ENCODE measurements at regions not wholly inside any gene's neighbourhood (a gene's known extent, or its start where the extent isn't known, plus 50 kb on each side); places are given as distances from the start of the nearest gene placed in this dataset.

- peaks cover 5% of the 10 kb centered on the region for H3K27me3 Mint-ChIP-seq
- CTCF ChIA-PET, result no interaction called here
- 92% methylated on average over 1 of the region's 4 CpGs for WGBS (ENCODE audit: insufficient coverage)
- intact Hi-C loops (cut with micrococcal nuclease), result no loop called here
- no peak overlapping the region for H3K27ac Mint-ChIP-seq
- no peak overlapping the region for H2AFZ ChIP-seq (ENCODE audit: insufficient read depth, low read depth, low read length, poor library complexity, severe bottlenecking)
- no peaks in the 10 kb centered on the region for H3K27me3 ChIP-seq (replicated peaks in 1 of 4; ENCODE audit: control extremely low read depth in 1 of 4, control insufficient read depth in 3 of 4, insufficient read depth in 4 of 4, low read length in 3 of 4)
- no peaks in the 10 kb centered on the region for H4K20me1 ChIP-seq (ENCODE audit: control insufficient read depth, insufficient read depth, low read length, poor library complexity, severe bottlenecking)
- H3K4me1 ChIP-seq (ENCODE audit: control insufficient read depth in 2 of 2, insufficient read depth in 2 of 2, low read length in 2 of 2), result no peaks in the 10 kb centered on the region
- ATAC-seq (ENCODE audit: low read depth) (no peak), DNase-seq (no peak)
- no peak overlapping the region for H3K4me3 ChIP-seq (ENCODE audit: control extremely low read depth in 1 of 5, extremely low read depth in 1 of 5, insufficient read depth in 1 of 5, low read depth in 2 of 5, low read length in 4 of 5)
- no peaks in the 10 kb centered on the region for H3K9me3 ChIP-seq (ENCODE audit: control extremely low read depth in 1 of 3, control insufficient read depth in 2 of 3, insufficient read depth in 1 of 3, low read length in 2 of 3)
- POLR2A ChIA-PET, result no interaction called here
- no peaks in the 10 kb centered on the region for H3K36me3 ChIP-seq (replicated peaks in 1 of 2; ENCODE audit: control extremely low read depth in 1 of 2, control insufficient read depth in 1 of 2, extremely low read depth in 1 of 2, insufficient read depth in 2 of 2, low read length in 1 of 2)
- H3K9ac ChIP-seq (ENCODE audit: low read length), result no peak overlapping the region
- no peak overlapping the region for H3K4me2 ChIP-seq (replicated peaks; ENCODE audit: low read depth, low read length, poor library complexity, severe bottlenecking)
- H3K4me1 Mint-ChIP-seq, result no peaks in the 10 kb centered on the region
- H3K27ac ChIP-seq (ENCODE audit: low read length in 2 of 2), result no peak overlapping the region
- H3K4me3 Mint-ChIP-seq, result no peak overlapping the region
- no peak for TF ChIP-seq CTCF (IDR thresholded peaks at IDR 0.05)
- no peak for TF ChIP-seq EZH2 (IDR thresholded peaks at IDR 0.05; ENCODE audit: borderline replicate concordance, insufficient read depth, low read depth, low read length, poor library complexity, severe bottlenecking)
- no peaks in the 10 kb centered on the region for H3K79me2 ChIP-seq (ENCODE audit: control insufficient read depth, insufficient read depth, low read length)
- no peaks in the 10 kb centered on the region for H3K9me3 Mint-ChIP-seq (ENCODE audit: insufficient read depth)
Measured at GRCh38 chr6:137689377-137689776, 177.7 kb upstream of the TNFAIP3 start.

- H4K20me1 ChIP-seq (ENCODE audit: control insufficient read depth, insufficient read depth, low read length, poor library complexity, severe bottlenecking), result no peaks in the 10 kb centered on the region
- intact Hi-C loops (cut with micrococcal nuclease), result no loop called here
- no peak overlapping the region for H3K27ac Mint-ChIP-seq
- no peak overlapping the region for H2AFZ ChIP-seq (ENCODE audit: insufficient read depth, low read depth, low read length, poor library complexity, severe bottlenecking)
- ATAC-seq (ENCODE audit: low read depth) (no peak), DNase-seq (no peak)
- no peaks in the 10 kb centered on the region for H3K9me3 Mint-ChIP-seq (ENCODE audit: insufficient read depth)
- no peaks in the 10 kb centered on the region for H3K36me3 ChIP-seq (replicated peaks in 1 of 2; ENCODE audit: control extremely low read depth in 1 of 2, control insufficient read depth in 1 of 2, extremely low read depth in 1 of 2, insufficient read depth in 2 of 2, low read length in 1 of 2)
- no peak overlapping the region for H3K9ac ChIP-seq (ENCODE audit: low read length)
- H3K27me3 ChIP-seq (replicated peaks in 1 of 4; ENCODE audit: control extremely low read depth in 1 of 4, control insufficient read depth in 3 of 4, insufficient read depth in 4 of 4, low read length in 3 of 4), result no peaks in the 10 kb centered on the region
- TF ChIP-seq EZH2 (IDR thresholded peaks at IDR 0.05; ENCODE audit: borderline replicate concordance, insufficient read depth, low read depth, low read length, poor library complexity, severe bottlenecking) (no peak), CTCF (IDR thresholded peaks at IDR 0.05) (no peak)
- H3K79me2 ChIP-seq (ENCODE audit: control insufficient read depth, insufficient read depth, low read length), result no peaks in the 10 kb centered on the region
- no peaks in the 10 kb centered on the region for H3K4me1 ChIP-seq (ENCODE audit: control insufficient read depth in 2 of 2, insufficient read depth in 2 of 2, low read length in 2 of 2)
- no peak overlapping the region for H3K4me3 Mint-ChIP-seq
- POLR2A ChIA-PET, result no interaction called here
- no peak overlapping the region for H3K4me2 ChIP-seq (replicated peaks; ENCODE audit: low read depth, low read length, poor library complexity, severe bottlenecking)
- CTCF ChIA-PET, result interaction anchor here (0.9 kb wide), 1 partner anchor 9 kb away, joined by 3 read pairs; no protein-coding TSS in a partner anchor
- H3K4me1 Mint-ChIP-seq, result no peaks in the 10 kb centered on the region
- H3K9me3 ChIP-seq (ENCODE audit: control extremely low read depth in 1 of 3, control insufficient read depth in 2 of 3, insufficient read depth in 1 of 3, low read length in 2 of 3), result no peaks in the 10 kb centered on the region
- H3K4me3 ChIP-seq (ENCODE audit: control extremely low read depth in 1 of 5, extremely low read depth in 1 of 5, insufficient read depth in 1 of 5, low read depth in 2 of 5, low read length in 4 of 5), result no peak overlapping the region
- no peak overlapping the region for H3K27ac ChIP-seq (ENCODE audit: low read length in 2 of 2)
- H3K27me3 Mint-ChIP-seq, result no peaks in the 10 kb centered on the region
Measured at GRCh38 chr6:137690034-137690433, 177.0 kb upstream of the TNFAIP3 start.
